HG03575 (cell line): ENCODE measurements at regions not wholly inside any gene's neighbourhood (a gene's known extent, or its start where the extent isn't known, plus 50 kb on each side); places are given as distances from the start of the nearest gene placed in this dataset.
"Not testable (repeated sequence)": the region's sequence is repeated elsewhere in the genome, so short reads cannot be mapped to it uniquely, and the experiment has no call there.

Source experiments
- ATAC-seq: cut with Tn5 transposase; IDR thresholded peaks from one replicate; pipeline ENCODE4 v1.9.1; 2021; ENCODE audit not compliant: unreplicated experiment, insufficient number of reproducible peaks, low FRiP score; ENCODE audit errors: extremely low read depth

- ATAC-seq: no peak
Measured at GRCh38 chr5:110257971-110258370, 468.5 kb downstream of the TMEM232 start.

- no peak for ATAC-seq
Measured at GRCh38 chr5:110258460-110259216, 467.8 kb downstream of the TMEM232 start.

GRCh38 chr5:110262749-110263148, 463.7 kb downstream of the TMEM232 start:
- ATAC-seq: no peak

- ATAC-seq: no peak
Measured at GRCh38 chr5:110264661-110265060, 461.8 kb downstream of the TMEM232 start.

GRCh38 chr5:110265162-110265561, 461.3 kb downstream of the TMEM232 start:
- ATAC-seq: no peak

GRCh38 chr5:110267714-110268113, 458.8 kb downstream of the TMEM232 start:
- ATAC-seq: no peak

- no peak for ATAC-seq
Measured at GRCh38 chr5:110268283-110268682, 458.2 kb downstream of the TMEM232 start.

- no peak for ATAC-seq
Measured at GRCh38 chr5:110268985-110269384, 457.5 kb downstream of the TMEM232 start.

- ATAC-seq: no peak
Measured at GRCh38 chr5:110269478-110270142, 456.9 kb downstream of the TMEM232 start.

- no peak for ATAC-seq
Measured at GRCh38 chr5:110275878-110276277, 450.6 kb downstream of the TMEM232 start.

- ATAC-seq: not testable (repeated sequence)
Measured at GRCh38 chr5:110278449-110278848, 448.0 kb downstream of the TMEM232 start.

- ATAC-seq: not testable (repeated sequence)
Measured at GRCh38 chr5:110284121-110284520, 442.4 kb downstream of the TMEM232 start.

- no peak for ATAC-seq
Measured at GRCh38 chr5:110288766-110289511, 437.5 kb downstream of the TMEM232 start.

- ATAC-seq: no peak
Measured at GRCh38 chr5:110289512-110289810, 437.0 kb downstream of the TMEM232 start.

- no peak for ATAC-seq
Measured at GRCh38 chr5:110290542-110290941, 435.9 kb downstream of the TMEM232 start.

GRCh38 chr5:110294281-110294680, 432.2 kb downstream of the TMEM232 start:
- no peak for ATAC-seq

- no peak for ATAC-seq
Measured at GRCh38 chr5:110297152-110297670, 429.3 kb downstream of the TMEM232 start.

- ATAC-seq: no peak
Measured at GRCh38 chr5:110304176-110304575, 422.3 kb downstream of the TMEM232 start.

GRCh38 chr5:110306650-110307049, 419.8 kb downstream of the TMEM232 start:
- no peak for ATAC-seq

- no peak for ATAC-seq
Measured at GRCh38 chr5:110309222-110309621, 417.2 kb downstream of the TMEM232 start.
